ENCODE measurements at regions not wholly inside any gene's neighbourhood (a gene's known extent, or its start where the extent isn't known, plus 50 kb on each side); places are given as distances from the start of the nearest gene placed in this dataset.

- DNase-seq (ENCODE audit: low spot score), result no peak
These were observed 89.2 kb downstream of the KCNRG start for GRCh38 chr13:50104493-50104892.

- no peak for DNase-seq (ENCODE audit: low spot score)
These were observed 91.3 kb downstream of the KCNRG start for GRCh38 chr13:50106559-50106958.

- DNase-seq (ENCODE audit: low spot score), result no peak
These were observed 92.0 kb downstream of the KCNRG start for GRCh38 chr13:50107205-50107604.

- DNase-seq (ENCODE audit: low spot score), result no peak
These were observed 99.7 kb downstream of the KCNRG start for GRCh38 chr13:50114961-50115360.

GRCh38 chr13:50115695-50116094 lies 100.5 kb downstream of the KCNRG start:
- no peak for DNase-seq (ENCODE audit: low spot score)

GRCh38 chr13:50116430-50116973 lies 101.3 kb downstream of the KCNRG start:
- no peak for DNase-seq (ENCODE audit: low spot score)

- DNase-seq (ENCODE audit: low spot score), result no peak
These were observed 104.3 kb downstream of the KCNRG start for GRCh38 chr13:50119591-50119990.

GRCh38 chr13:50122455-50122854 lies 107.2 kb downstream of the KCNRG start:
- no peak for DNase-seq (ENCODE audit: low spot score)

GRCh38 chr13:50123002-50123401 lies 107.8 kb downstream of the KCNRG start:
- no peak for DNase-seq (ENCODE audit: low spot score)

- no peak for DNase-seq (ENCODE audit: low spot score)
These were observed 108.2 kb downstream of the KCNRG start for GRCh38 chr13:50123515-50123861.

GRCh38 chr13:50123862-50124535 lies 108.8 kb downstream of the KCNRG start:
- peak; percentile 91 for DNase-seq (ENCODE audit: low spot score)

- DNase-seq (ENCODE audit: low spot score), result peak; percentile 14
These were observed 109.5 kb downstream of the KCNRG start for GRCh38 chr13:50124536-50125303.

- no peak for DNase-seq (ENCODE audit: low spot score)
These were observed 110.0 kb downstream of the KCNRG start for GRCh38 chr13:50125304-50125553.

- peak; percentile 57 for DNase-seq (ENCODE audit: low spot score)
These were observed 110.5 kb downstream of the KCNRG start for GRCh38 chr13:50125554-50126262.

GRCh38 chr13:50126263-50126992 lies 111.2 kb downstream of the KCNRG start:
- peak; percentile 38 for DNase-seq (ENCODE audit: low spot score)

- no peak for DNase-seq (ENCODE audit: low spot score)
These were observed 111.9 kb downstream of the KCNRG start for GRCh38 chr13:50126993-50127725.

- DNase-seq (ENCODE audit: low spot score), result no peak
These were observed 112.6 kb downstream of the KCNRG start for GRCh38 chr13:50127726-50128291.

- no peak for DNase-seq (ENCODE audit: low spot score)
These were observed 113.2 kb downstream of the KCNRG start for GRCh38 chr13:50128428-50128931.

GRCh38 chr13:50129081-50129705 lies 113.9 kb downstream of the KCNRG start:
- DNase-seq (ENCODE audit: low spot score), result no peak

GRCh38 chr13:50129706-50130122 lies 114.5 kb downstream of the KCNRG start:
- no peak for DNase-seq (ENCODE audit: low spot score)
